Stimulated activated CD4-positive, alpha-beta T cell treated with anti-CD3 and anti-CD28 coated beads, TNF-alpha, amount 100 ng/mL, for 1 hour (primary cell): ENCODE measurements at regions not wholly inside any gene's neighbourhood (a gene's known extent, or its start where the extent isn't known, plus 50 kb on each side); places are given as distances from the start of the nearest gene placed in this dataset.

Experiments used
- DNase-seq, 3 donors: peaks; one replicate each; pipeline ENCODE4 v3.0.0-alpha.2; 2020; ENCODE audit warnings: low read depth in 3 of 3, low spot score in 1 of 3

GRCh38 chr10:2867788-2868299 lies 199.5 kb upstream of the PFKP start:
- DNase-seq: no peak

- DNase-seq: no peak
Measured at GRCh38 chr10:2866569-2866968, 200.8 kb upstream of the PFKP start.

DNA sequence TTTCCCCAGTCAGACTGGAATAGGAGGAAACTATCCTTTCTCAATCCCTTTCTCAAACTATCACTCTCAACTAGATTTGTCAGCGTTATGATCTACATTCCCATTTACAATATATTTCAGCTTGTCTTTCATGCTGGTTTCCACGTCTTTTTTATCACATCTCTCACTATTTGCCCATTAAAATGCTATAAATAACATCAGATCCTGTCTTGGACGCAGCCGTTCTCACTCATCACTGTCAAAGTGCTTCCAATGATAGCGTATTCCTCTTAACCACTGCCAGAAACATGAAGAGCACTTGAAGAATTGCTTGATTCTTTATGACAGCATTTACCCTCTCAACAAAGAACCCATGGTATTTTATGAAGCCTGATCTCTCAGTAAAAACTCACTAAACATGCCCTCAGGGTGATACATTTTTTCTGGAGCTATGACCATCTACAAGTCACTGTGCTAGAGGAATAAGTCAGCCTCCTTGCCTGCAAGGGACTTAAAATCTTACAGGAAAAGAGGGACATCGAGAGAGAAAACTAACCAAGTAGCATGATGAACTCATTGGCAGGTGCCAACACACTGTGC lies 205.6 kb upstream of the PFKP start:
- DNase-seq: no peak

DNA sequence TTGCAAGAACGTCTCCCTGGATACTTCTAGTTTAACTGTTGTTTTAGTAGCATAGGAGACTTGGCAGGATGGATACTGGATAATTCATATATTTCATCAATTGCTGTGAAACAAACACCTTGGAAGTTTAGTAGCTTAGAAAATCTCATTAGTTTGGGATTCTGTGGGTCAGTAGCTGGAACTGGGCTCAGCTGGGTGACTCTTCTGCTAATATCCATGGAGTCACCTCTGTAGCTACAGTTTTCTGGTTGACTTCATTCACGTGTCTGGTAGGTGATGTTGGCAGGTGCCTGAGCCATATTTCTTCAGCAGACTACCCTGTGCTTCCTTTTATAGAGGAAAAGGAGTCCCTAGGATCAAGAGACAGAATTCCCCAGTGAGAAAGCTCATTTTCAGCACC lies 208.9 kb upstream of the PFKP start:
- no peak for DNase-seq

DNA sequence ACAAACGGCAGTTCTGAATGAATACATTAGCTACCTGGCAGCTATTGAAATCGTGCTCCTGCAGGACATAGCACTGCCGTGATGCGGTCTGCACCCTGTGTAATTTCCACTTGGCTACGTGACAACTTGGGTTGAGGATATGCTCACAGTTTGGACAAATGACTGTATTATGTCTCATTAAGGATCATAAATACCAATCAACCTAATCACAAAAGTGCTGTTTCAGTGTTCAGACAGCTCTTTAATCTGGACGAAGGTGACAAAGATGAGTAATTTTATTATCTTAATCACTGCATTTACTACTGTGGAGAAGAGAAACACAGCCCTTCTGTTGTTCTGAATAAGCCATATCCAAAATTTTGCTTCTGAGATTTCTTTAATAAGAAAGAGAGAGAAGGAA lies 210.8 kb upstream of the PFKP start:
- DNase-seq: no peak

GRCh38 chr10:2852574-2853323 lies 214.6 kb upstream of the PFKP start:
- no peak for DNase-seq

DNA sequence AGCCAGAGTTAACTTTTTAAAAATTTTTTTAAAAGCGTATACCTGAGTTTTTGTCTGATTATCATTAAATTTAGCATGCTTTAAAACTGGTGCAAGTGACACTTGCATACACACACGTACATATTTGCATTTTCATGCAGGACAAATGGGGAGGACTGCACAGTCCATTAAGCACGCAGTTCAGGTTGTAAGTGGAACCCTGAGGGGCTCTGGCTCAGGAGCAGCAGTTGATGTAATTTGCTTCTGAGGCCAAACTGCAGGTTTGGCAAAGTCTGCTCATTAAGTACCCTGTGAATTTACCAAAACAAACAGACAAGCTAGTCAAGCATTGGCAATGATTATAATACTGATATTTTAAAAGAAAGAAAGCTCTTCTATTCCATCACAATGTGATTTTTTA lies 215.8 kb upstream of the PFKP start:
- no peak for DNase-seq

DNA sequence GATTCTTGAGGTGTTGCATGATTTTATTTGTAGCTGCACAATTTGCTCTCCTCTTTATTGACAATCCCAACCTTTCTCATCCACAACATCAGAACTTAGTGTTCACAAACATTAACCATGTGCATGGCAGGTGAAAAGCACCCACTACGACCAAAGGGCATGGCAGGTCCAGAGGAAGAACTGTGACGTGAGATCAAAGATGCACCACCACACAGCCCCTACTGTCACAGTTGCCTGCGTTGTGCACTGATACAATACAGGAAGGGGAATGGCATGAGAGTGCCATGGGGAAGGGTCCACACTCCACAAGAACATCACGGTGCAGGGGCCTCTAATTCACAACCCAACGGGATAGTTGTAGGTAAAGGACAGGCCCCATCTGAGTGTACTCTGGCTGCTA lies 217.1 kb upstream of the PFKP start:
- DNase-seq: no peak

GRCh38 chr10:2844925-2845324 lies 222.4 kb upstream of the PFKP start:
- DNase-seq: no peak

DNA sequence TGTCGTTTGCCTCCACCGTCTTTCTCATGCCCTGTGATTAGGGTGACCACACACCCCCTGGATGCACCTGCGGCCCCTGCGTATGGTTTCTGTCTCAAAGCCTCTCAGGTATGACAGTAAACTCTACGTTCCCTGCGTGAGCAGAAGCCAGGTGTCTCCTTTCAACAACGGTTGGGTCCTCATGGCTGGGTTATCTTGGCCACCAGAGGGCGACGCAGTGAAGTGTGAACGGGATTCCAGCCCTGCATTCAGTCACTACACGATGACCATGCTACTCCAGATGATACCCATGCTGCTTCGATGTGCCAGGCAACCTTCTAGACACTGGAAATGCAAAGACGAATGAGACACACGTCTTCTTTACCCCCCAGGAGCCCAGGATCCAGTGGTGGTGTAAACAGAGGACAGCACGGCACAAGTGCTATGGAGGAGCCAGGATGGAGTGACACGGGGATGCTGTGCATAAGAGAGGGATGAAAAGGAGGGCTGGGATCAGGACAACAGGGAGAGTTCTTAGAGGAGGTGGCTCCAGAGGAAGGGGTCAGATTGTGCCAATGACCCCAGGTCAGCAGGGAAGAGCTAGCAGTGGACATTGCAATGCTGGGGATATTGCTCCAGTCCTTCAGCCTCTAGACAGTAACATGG lies 228.1 kb upstream of the PFKP start:
- peak in 1 of 3 donors; percentile 18 for DNase-seq

- no peak for DNase-seq
Measured at GRCh38 chr10:2837674-2838073, 229.7 kb upstream of the PFKP start.

- no peak for DNase-seq
Measured at GRCh38 chr10:2836921-2837662, 230.3 kb upstream of the PFKP start.

GRCh38 chr10:2834214-2834613 lies 233.1 kb upstream of the PFKP start:
- DNase-seq: no peak

- DNase-seq: no peak
Measured at GRCh38 chr10:2831509-2831908, 235.8 kb upstream of the PFKP start.

GRCh38 chr10:2828741-2829140 lies 238.6 kb upstream of the PFKP start:
- no peak for DNase-seq

GRCh38 chr10:2826675-2827074 lies 240.7 kb upstream of the PFKP start:
- DNase-seq: no peak

DNA sequence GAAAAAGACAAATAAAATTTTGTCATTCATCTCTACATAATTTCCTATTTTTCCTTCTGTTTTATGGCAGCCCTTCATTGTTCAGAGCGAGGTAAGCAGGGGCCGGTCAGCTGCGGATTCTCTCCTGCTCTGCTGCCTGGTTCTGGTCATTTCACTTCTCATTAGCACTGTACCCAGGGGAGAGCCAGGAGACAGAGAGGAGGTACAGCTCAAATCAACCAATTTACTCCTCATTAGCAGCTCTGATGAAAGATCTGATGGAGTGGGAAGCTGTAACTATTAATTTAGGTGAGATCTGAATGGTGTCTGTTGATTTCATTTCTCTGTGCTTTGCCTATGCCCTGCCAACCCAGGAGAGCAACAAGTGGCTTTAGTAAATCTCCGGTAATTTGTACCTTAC lies 241.5 kb upstream of the PFKP start:
- DNase-seq: no peak

GRCh38 chr10:2817940-2818636 lies 249.3 kb upstream of the PFKP start:
- DNase-seq: no peak

DNA sequence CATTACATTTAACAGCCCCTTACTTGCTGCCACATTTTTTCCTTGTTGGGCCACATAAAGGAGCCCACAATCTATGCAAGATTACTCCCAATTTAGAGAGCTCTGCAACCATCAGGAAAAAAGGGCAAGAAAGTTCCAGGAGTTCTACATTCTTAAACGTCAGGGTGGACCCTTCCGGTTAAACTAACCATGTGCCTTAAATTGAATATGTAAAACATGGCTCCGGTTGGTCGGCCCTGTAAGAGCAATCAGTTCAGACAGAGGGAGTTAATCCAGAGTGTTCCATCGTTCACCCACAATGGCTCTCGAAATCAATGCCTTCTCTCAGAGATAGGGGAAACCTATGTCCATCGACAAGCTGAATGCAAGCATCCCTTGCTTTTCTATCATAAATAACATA lies 253.7 kb upstream of the PFKP start:
- DNase-seq: no peak

- DNase-seq: no peak
Measured at GRCh38 chr10:2813286-2813685, 254.1 kb upstream of the PFKP start.

- no peak for DNase-seq
Measured at GRCh38 chr10:2812631-2813030, 254.7 kb upstream of the PFKP start.
